ENCODE measurements at regions not wholly inside any gene's neighbourhood (a gene's known extent, or its start where the extent isn't known, plus 50 kb on each side); places are given as distances from the start of the nearest gene placed in this dataset.
"Not testable (repeated sequence)": the region's sequence is repeated elsewhere in the genome, so short reads cannot be mapped to it uniquely, and the experiment has no call there.

GRCh38 chr7:91568138-91568537 lies 303.9 kb downstream of the FZD1 start:
- DNase-seq = no peak

GRCh38 chr7:91569728-91570457 lies 305.7 kb downstream of the FZD1 start:
- H3K9me3 ChIP-seq = no peaks in the 10 kb centered on the region
- no peaks in the 10 kb centered on the region for H3K27me3 ChIP-seq
- peak overlapping the region in 1 of 4 donors; percentile 0 for H3K27ac ChIP-seq
- H3K4me3 ChIP-seq = no peak overlapping the region
- TF ChIP-seq CTCF (IDR thresholded peaks at IDR 0.05) (no peak), EP300 (IDR thresholded peaks at IDR 0.05) (no peak), POLR2A (IDR thresholded peaks at IDR 0.05) (no peak), POLR2AphosphoS5 (IDR thresholded peaks at IDR 0.05) (peak in 2 of 4 donors; percentile 17 to 36)
- intact Hi-C loops (cut with DNase I) = no loop called here
- H3K36me3 ChIP-seq = no peaks in the 10 kb centered on the region
- 86 to 91% methylated on average over 1 of the region's 1 CpG for WGBS, 2 donors
- DNase-seq = no peak
- peaks cover 0 to 36% (median 31%) of the 10 kb centered on the region in 4 donors for H3K4me1 ChIP-seq

More at GRCh38 chr7:91568138-91568537, 303.9 kb downstream of the FZD1 start:
- Histone ChIP-seq H3K27me3 (no peaks in the 10 kb centered on the region), H3K4me3 (no peak overlapping the region), H3K36me3 (no peaks in the 10 kb centered on the region), H3K27ac (no peak overlapping the region), H3K9me3 (no peaks in the 10 kb centered on the region), H3K4me1 (peaks cover 0 to 36% (median 31%) of the 10 kb centered on the region in 4 donors)
- WGBS, 2 donors = 98 to 100% methylated on average over 1 of the region's 1 CpG
- no peak for TF ChIP-seq CTCF (IDR thresholded peaks at IDR 0.05)
- no peak for TF ChIP-seq POLR2A (IDR thresholded peaks at IDR 0.05)
- no peak for TF ChIP-seq POLR2AphosphoS5 (IDR thresholded peaks at IDR 0.05)
- TF ChIP-seq EP300 (IDR thresholded peaks at IDR 0.05) = no peak
- intact Hi-C loops (cut with DNase I) = no loop called here

GRCh38 chr7:91570560-91570959 lies 306.3 kb downstream of the FZD1 start:
- no peak for TF ChIP-seq EP300 (IDR thresholded peaks at IDR 0.05)
- no peak for TF ChIP-seq POLR2A (IDR thresholded peaks at IDR 0.05)
- TF ChIP-seq CTCF (IDR thresholded peaks at IDR 0.05) = no peak
- no peaks in the 10 kb centered on the region for H3K27me3 ChIP-seq
- intact Hi-C loops (cut with DNase I) = no loop called here
- no peak overlapping the region for H3K27ac ChIP-seq
- DNase-seq = no peak
- H3K36me3 ChIP-seq = no peaks in the 10 kb centered on the region
- H3K9me3 ChIP-seq = no peaks in the 10 kb centered on the region
- H3K4me3 ChIP-seq = no peak overlapping the region
- H3K4me1 ChIP-seq = peaks cover 0 to 34% (median 29%) of the 10 kb centered on the region in 4 donors

GRCh38 chr7:91571601-91572000 lies 307.4 kb downstream of the FZD1 start:
- H3K27ac ChIP-seq = no peak overlapping the region
- no peak for TF ChIP-seq CTCF (IDR thresholded peaks at IDR 0.05)
- no peak for TF ChIP-seq POLR2A (IDR thresholded peaks at IDR 0.05)
- TF ChIP-seq POLR2AphosphoS5 (IDR thresholded peaks at IDR 0.05) = no peak
- TF ChIP-seq EP300 (IDR thresholded peaks at IDR 0.05) = no peak
- H3K9me3 ChIP-seq = no peaks in the 10 kb centered on the region
- intact Hi-C loops (cut with DNase I) = no loop called here
- no peak for DNase-seq
- H3K4me1 ChIP-seq = peaks cover 0 to 24% (median 19%) of the 10 kb centered on the region in 4 donors
- no peak overlapping the region for H3K4me3 ChIP-seq
- H3K36me3 ChIP-seq = no peaks in the 10 kb centered on the region
- WGBS, 2 donors = 94 to 98% methylated on average over 1 of the region's 1 CpG
- H3K27me3 ChIP-seq = no peaks in the 10 kb centered on the region

GRCh38 chr7:91573405-91573804 lies 307.1 kb downstream of the MTERF1 start:
- no peaks in the 10 kb centered on the region for H3K27me3 ChIP-seq
- WGBS, 2 donors = 89 to 98% methylated on average over 1 of the region's 1 CpG
- H3K27ac ChIP-seq = no peak overlapping the region
- H3K36me3 ChIP-seq = no peaks in the 10 kb centered on the region
- no peak overlapping the region for H3K4me3 ChIP-seq
- intact Hi-C loops (cut with DNase I) = no loop called here
- TF ChIP-seq POLR2A (IDR thresholded peaks at IDR 0.05) = no peak
- TF ChIP-seq POLR2AphosphoS5 (IDR thresholded peaks at IDR 0.05) = no peak
- TF ChIP-seq CTCF (IDR thresholded peaks at IDR 0.05) = no peak
- no peak for TF ChIP-seq EP300 (IDR thresholded peaks at IDR 0.05)
- peaks cover 0 to 14% (median 14%) of the 10 kb centered on the region in 4 donors for H3K4me1 ChIP-seq
- no peak for DNase-seq
- no peaks in the 10 kb centered on the region for H3K9me3 ChIP-seq

- DNase-seq; H3K4me1 ChIP-seq; H3K36me3 ChIP-seq; H3K27ac ChIP-seq; intact Hi-C loops (cut with DNase I); H3K4me3 ChIP-seq; H3K9me3 ChIP-seq; H3K27me3 ChIP-seq: not testable (repeated sequence)
- 86 to 91% methylated on average over 2 of the region's 2 CpGs for WGBS, 2 donors
These were observed 304.0 kb downstream of the MTERF1 start for GRCh38 chr7:91576459-91576858.
